Fibroblast of lung (primary cell): ENCODE measurements at regions not wholly inside any gene's neighbourhood (a gene's known extent, or its start where the extent isn't known, plus 50 kb on each side); places are given as distances from the start of the nearest gene placed in this dataset.

Experiments
- DNase-seq, 2 donors: peaks; one replicate each; pipeline versions ENCODE4 v3.0.0 to v3.0.0-alpha.2; 2010; ENCODE audit warnings: low read depth in 2 of 2
- H2AFZ ChIP-seq: 2 replicates; pipeline ENCODE4 v1.5.1; 2012; ENCODE audit warnings: low read length, control low read depth, inconsistent platforms
- H3K27ac ChIP-seq: 2 replicates; pipeline ENCODE4 v1.5.1; 2011; ENCODE audit warnings: low read length, control low read depth; ENCODE audit not compliant: insufficient read depth
- H3K27me3 ChIP-seq: 2 replicates; pipeline ENCODE4 v1.5.1; 2011; ENCODE audit warnings: mild to moderate bottlenecking, low read length; ENCODE audit not compliant: control insufficient read depth, insufficient read depth
- H3K36me3 ChIP-seq: 2 replicates; pipeline ENCODE4 v1.5.1; 2011; ENCODE audit warnings: low read length; ENCODE audit not compliant: control insufficient read depth, insufficient read depth
- H3K4me1 ChIP-seq: 2 replicates; pipeline ENCODE4 v1.5.1; 2011; ENCODE audit warnings: low read length; ENCODE audit not compliant: control insufficient read depth, insufficient read depth; ENCODE audit errors: extremely low read depth
- H3K4me2 ChIP-seq: 2 replicates; pipeline ENCODE4 v1.5.1; 2011; ENCODE audit warnings: low read length, control low read depth; ENCODE audit not compliant: insufficient read depth; ENCODE audit errors: extremely low read depth
- H3K4me3 ChIP-seq, 4 experiments: fragments of 200-600 bp in 1 of 4; sonication (generic) in 1 of 4; replicated peaks in 1 of 4; 2 replicates each; pipeline ENCODE4 v1.5.1; 2011 to 2016; ENCODE audit warnings: low read length in 4 of 4, low read depth in 3 of 4, mild to moderate bottlenecking in 3 of 4, control low read depth in 2 of 4, inconsistent platforms in 1 of 4, mixed read lengths in 1 of 4; ENCODE audit not compliant: insufficient read depth in 1 of 4; ENCODE audit errors: control extremely low read depth in 1 of 4
- H3K79me2 ChIP-seq: 2 replicates; pipeline ENCODE4 v1.5.1; 2012; ENCODE audit warnings: mild to moderate bottlenecking, low read length, inconsistent platforms; ENCODE audit not compliant: control insufficient read depth, insufficient read depth
- H3K9ac ChIP-seq: 2 replicates; pipeline ENCODE4 v1.5.1; 2011; ENCODE audit warnings: mild to moderate bottlenecking, low read length, control low read depth; ENCODE audit not compliant: insufficient read depth
- H3K9me3 ChIP-seq: 2 replicates; pipeline ENCODE4 v1.5.1; 2012; ENCODE audit warnings: low read depth, low read length; ENCODE audit not compliant: control insufficient read depth, insufficient read depth
- H4K20me1 ChIP-seq: 2 replicates; pipeline ENCODE4 v1.5.1; 2011; ENCODE audit warnings: low read length; ENCODE audit not compliant: control insufficient read depth, insufficient read depth; ENCODE audit errors: extremely low read depth
- EZH2 ChIP-seq: IDR thresholded peaks from 2 replicates; pipeline ENCODE4 v1.5.1; 2012; ENCODE audit warnings: low read length, control low read depth, mild to moderate bottlenecking; ENCODE audit errors: missing control alignments
- TF ChIP-seq, protein P1 (sequence below), 2 donors: IDR thresholded peaks in 1 of 2; conservative IDR thresholded peaks in 1 of 2; 1 replicate in 1 of 2; 2 replicates in 1 of 2; pipeline ENCODE4 v1.5.1; 2011 to 2012; ENCODE audit warnings: low read length in 2 of 2, control low read depth in 1 of 2, inconsistent platforms in 1 of 2, low read depth in 1 of 2, mild to moderate bottlenecking in 1 of 2

DNA sequence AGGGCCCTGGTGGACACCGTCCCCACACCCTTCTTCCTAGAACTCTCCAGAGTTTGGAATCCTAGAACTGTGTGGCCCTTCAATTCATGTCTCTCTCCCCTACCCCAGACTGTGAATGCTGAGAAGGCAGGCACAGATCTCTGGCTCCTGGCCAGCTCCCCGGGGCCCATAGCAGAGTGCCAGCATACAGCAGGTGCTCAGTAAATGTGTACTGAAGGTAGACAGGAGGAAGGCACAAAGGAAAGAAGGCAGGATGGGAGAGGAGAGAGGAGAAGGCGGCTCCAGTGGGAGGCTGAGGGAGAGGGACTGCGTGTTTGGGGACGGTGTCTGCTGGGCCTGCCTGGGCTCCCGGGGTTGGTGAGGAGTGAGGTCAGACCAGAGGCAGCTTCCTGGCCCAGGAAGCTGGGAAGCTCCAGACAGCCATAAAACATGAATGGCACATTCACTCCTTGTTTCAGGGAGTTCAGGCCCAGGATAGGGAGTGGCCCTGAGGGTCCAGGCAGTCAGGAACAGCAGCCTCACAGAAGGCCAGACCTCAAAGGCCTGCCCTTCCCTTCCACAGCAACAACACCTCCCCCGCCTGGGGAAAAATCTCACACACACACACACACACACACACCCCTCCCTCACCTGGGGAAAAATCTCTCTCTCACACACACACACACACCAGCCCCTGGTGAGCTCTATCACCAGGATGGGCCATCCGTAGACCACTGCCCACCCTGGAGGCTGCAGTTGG is 137.1 kb upstream of the PRR20G start:
- H3K27me3 ChIP-seq: peaks cover 2% of the 10 kb centered on the region

DNA sequence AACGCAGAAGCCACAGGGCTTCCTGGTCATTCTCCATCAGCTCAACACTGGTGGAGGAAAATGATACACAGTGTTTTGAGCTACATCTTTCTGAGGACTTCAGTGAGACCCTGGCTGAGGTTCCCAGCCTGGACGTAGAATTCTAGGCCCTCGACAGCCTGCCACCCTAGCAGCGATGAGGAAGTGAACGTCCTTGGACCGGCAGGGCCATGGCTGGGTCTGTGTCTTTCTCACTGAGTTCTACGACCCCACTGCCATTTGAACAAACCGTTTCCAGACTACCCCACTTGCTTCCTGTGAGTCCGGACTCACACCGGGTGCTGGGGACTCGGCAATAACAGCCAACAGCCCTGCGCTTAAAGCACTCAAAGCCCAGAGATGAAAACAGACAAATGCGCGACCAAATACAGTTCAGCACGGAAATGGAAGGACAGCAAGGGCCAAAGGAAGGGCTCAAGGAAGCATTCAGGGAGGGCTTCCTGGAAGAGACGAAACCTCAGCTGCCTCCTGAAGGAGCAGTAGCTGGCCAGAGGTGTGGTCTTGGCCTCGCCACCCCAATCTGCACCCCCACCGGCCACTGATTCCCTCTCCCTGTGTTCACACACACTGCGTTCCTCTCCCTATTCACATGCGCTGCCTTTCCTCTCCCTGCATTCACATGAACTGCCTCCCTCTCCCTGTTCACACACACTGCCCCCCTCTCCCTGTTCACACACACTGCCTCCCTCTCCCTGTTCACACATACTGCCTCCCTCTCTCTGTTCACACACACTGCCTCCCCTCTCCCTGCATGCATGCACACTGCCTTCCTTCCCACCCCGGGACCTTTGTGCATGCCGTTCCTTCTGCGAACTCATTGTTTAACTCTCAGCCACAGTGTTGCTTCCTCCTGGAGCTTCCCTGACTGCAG is 136.3 kb upstream of the PRR20G start:
- Histone ChIP-seq H3K79me2 (no peaks in the 10 kb centered on the region), H3K4me2 (no peak overlapping the region), H3K9ac (no peak overlapping the region), H3K9me3 (no peaks in the 10 kb centered on the region), H3K4me1 (no peaks in the 10 kb centered on the region), H3K27me3 (peaks cover 6% of the 10 kb centered on the region), H3K27ac (no peak overlapping the region), H3K36me3 (no peaks in the 10 kb centered on the region), H3K4me3 (no peak overlapping the region), H4K20me1 (no peaks in the 10 kb centered on the region), H2AFZ (no peak overlapping the region)
- no peak for DNase-seq
- TF ChIP-seq, protein P1, sequence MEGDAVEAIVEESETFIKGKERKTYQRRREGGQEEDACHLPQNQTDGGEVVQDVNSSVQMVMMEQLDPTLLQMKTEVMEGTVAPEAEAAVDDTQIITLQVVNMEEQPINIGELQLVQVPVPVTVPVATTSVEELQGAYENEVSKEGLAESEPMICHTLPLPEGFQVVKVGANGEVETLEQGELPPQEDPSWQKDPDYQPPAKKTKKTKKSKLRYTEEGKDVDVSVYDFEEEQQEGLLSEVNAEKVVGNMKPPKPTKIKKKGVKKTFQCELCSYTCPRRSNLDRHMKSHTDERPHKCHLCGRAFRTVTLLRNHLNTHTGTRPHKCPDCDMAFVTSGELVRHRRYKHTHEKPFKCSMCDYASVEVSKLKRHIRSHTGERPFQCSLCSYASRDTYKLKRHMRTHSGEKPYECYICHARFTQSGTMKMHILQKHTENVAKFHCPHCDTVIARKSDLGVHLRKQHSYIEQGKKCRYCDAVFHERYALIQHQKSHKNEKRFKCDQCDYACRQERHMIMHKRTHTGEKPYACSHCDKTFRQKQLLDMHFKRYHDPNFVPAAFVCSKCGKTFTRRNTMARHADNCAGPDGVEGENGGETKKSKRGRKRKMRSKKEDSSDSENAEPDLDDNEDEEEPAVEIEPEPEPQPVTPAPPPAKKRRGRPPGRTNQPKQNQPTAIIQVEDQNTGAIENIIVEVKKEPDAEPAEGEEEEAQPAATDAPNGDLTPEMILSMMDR (conservative IDR thresholded peaks at IDR 0.05 in 1 of 2, IDR thresholded peaks at IDR 0.05 in 1 of 2; ENCODE audit: low read depth in 1 of 2, low read length in 2 of 2): no peak
- TF ChIP-seq EZH2: no peak

More for the DNA sequence above, 137.1 kb upstream of the PRR20G start:
- H3K9ac ChIP-seq: no peak overlapping the region
- no peaks in the 10 kb centered on the region for H4K20me1 ChIP-seq
- TF ChIP-seq EZH2: no peak
- H3K4me2 ChIP-seq: no peak overlapping the region
- DNase-seq: no peak
- no peak overlapping the region for H2AFZ ChIP-seq
- H3K27ac ChIP-seq: no peak overlapping the region
- no peaks in the 10 kb centered on the region for H3K9me3 ChIP-seq
- H3K79me2 ChIP-seq: no peaks in the 10 kb centered on the region
- H3K4me3 ChIP-seq: no peak overlapping the region
- H3K36me3 ChIP-seq: no peaks in the 10 kb centered on the region
- no peaks in the 10 kb centered on the region for H3K4me1 ChIP-seq

DNA sequence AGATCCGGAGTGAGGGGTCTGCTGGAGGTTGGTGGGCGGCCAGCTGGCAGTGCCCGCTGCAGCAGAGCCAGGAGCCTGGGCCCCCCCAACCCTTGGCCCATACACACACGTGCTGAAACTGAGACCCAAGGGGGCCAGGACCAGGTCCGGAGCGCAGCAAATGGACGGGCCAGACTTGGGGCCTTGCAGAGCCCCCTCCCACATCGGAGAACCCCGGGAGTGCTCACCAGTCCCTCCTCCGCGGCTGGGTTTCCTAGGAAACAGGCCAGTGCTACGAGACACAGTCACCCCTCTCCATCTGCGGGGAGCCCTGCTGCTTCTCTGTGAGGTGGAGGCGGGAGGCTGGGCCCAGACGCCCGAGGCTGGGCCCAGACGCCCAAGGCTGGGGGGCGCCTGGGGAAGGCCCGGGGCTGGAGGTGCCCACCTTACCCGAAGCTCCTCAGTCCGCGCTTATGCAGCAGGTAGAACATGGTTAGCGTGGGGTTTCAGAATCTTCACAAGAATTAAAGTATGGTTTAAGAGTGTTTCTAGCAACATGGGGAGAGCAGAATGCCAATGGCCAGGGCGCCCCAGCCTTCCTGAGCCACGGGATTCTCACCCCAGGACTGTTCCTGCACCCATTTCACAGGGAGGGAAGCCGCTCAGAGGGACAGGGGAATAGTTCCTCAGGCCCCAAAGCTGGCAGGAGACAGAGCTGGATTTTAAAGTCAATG is 135.0 kb upstream of the PRR20G start:
- H3K4me1 ChIP-seq: no peaks in the 10 kb centered on the region
- no peak overlapping the region for H3K9ac ChIP-seq
- TF ChIP-seq, protein P1 (conservative IDR thresholded peaks at IDR 0.05 in 1 of 2, IDR thresholded peaks at IDR 0.05 in 1 of 2; ENCODE audit: low read depth in 1 of 2, low read length in 2 of 2): no peak
- TF ChIP-seq EZH2: no peak
- H3K27me3 ChIP-seq: peaks cover 9% of the 10 kb centered on the region
- no peak overlapping the region for H3K27ac ChIP-seq
- H3K4me3 ChIP-seq: no peak overlapping the region
- no peak for DNase-seq
- no peaks in the 10 kb centered on the region for H3K36me3 ChIP-seq
- H3K4me2 ChIP-seq: no peak overlapping the region
- no peaks in the 10 kb centered on the region for H3K9me3 ChIP-seq
- no peak overlapping the region for H2AFZ ChIP-seq
- no peaks in the 10 kb centered on the region for H3K79me2 ChIP-seq
- H4K20me1 ChIP-seq: no peaks in the 10 kb centered on the region
